NT2/D1 (cell line): ENCODE measurements at regions not wholly inside any gene's neighbourhood (a gene's known extent, or its start where the extent isn't known, plus 50 kb on each side); places are given as distances from the start of the nearest gene placed in this dataset.

Experiments
- SUZ12 ChIP-seq: IDR thresholded peaks from 2 replicates; pipeline ENCODE4 v1.6.1; 2011; ENCODE audit not compliant: insufficient read length, insufficient read depth; ENCODE audit errors: extremely low read depth
- YY1 ChIP-seq: IDR thresholded peaks from 2 replicates; pipeline ENCODE4 v1.6.1; 2011; ENCODE audit not compliant: insufficient read length, insufficient read depth
- ZNF274 ChIP-seq: IDR thresholded peaks from 2 replicates; pipeline ENCODE4 v1.6.1; 2011; ENCODE audit warnings: mild to moderate bottlenecking, low read depth, low read length

DNA sequence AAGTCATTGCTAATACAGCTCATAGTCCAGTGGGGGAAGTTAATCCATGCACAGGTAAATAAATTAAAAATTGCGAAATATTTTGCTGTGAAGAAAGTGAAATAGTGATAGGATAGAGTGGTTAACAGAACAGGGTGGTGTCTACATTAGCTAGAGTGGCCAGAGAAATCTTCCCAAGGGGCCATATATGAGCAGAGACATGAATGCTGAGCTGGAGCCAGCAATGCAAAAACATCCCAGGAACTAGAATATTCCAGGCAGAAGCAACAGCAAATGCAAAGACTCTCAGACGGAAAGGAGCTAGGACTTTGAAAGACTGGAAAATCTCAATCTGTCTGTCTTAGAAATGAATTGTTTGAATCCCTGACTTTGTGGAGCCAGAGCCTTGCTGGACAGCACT is 1221.6 kb downstream of the MAT2B start:
- TF ChIP-seq YY1 (no peak), ZNF274 (no peak), SUZ12 (no peak)
